ENCODE measurements at regions not wholly inside any gene's neighbourhood (a gene's known extent, or its start where the extent isn't known, plus 50 kb on each side); places are given as distances from the start of the nearest gene placed in this dataset.
A peak's percentile ranks its signal among the peaks of the same experiment; 100 is the strongest.
"Not testable (repeated sequence)": the region's sequence is repeated elsewhere in the genome, so short reads cannot be mapped to it uniquely, and the experiment has no call there.

DNA sequence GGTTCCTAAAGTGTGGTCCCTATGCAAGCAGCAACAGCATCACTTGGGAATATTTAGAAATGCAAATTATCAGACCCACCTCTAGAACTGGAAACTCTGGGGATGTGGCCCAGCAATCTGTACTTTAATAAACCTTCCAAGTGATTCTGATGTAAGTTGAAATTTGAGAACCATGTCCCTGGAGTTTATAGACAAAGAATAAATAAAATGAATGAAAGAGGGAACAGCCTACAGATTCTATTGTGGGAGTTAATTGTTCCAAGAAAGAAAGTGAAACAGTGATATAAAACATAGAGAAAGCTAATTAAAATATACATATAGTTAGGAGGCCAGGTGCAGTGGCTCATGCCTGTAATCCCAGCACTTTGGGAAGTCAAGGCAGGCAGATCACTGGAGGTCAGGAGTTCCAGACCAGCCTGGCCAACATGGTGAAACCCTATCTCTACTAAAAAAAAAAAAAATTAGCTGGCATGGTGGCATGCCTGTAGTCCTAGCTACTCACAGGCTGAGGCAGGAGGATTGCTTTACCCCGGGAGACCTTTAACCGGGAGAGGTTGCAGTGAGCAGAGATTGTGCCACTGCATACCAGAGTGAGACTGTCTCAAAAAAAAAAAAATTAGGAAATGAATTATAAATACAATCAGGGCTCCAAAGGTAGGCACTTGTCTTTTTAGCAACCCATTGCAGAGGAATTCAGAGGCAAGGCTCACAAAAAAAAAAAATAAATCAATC lies 507.5 kb downstream of the NAV3 start:
- DNase-seq, result peak; percentile 15

DNA sequence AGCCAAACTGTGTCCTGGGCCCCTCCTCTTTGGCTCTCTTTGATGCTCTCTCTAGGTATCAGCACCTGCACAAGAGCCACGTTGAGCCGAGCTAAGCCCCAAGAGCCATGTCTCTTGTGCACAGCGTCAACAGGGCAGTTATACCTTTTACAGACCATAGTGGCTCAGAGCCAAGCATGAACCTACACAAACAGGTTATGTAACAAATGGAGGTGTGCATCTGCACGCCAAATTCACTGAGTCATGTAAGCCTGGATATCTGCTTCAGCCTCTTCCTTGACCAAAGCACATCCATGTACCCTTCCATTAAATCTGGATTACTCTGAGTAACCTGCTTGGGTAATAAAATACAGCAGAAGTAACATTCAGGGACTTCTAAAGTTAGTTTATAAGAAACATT lies 509.7 kb downstream of the NAV3 start:
- no peak for DNase-seq

DNA sequence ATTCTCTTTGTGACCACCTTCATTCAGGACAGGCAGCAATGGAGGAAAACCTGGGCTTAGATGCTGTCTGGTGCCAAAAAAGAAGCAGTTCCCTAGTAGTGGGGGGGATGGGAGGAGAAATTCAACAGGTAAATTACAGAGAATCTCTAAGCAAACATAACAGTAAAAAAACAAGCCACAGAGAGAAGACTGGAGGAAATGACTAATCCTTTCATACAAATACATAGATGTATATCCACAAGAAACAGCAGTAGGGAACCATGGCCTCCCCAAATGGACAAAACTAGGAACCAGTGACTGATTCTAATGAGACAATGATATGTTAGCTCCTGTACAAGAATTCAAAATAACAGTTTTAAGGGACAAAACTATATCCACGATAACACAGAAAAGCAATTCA lies 513.0 kb downstream of the NAV3 start:
- DNase-seq, result no peak

DNA sequence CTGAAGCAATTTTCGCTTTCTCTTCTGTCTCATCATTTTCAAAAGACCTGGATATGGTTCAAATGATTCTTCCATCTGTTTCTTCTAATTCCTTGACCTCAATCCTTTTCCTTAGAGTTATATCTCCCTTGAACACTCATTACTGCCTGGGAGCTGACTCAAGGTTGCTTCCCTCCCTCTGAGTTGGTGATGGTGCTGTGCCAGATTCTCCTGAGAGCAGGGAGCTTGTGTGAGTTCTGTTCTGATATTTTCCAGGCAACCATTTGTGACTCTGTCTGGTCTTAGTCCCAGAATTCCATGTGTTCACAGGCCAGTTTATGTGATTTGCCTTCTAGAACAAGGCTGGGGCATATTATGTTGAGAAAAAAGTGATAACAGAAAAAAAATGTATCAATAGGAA lies 505.1 kb upstream of the SYT1 start:
- DNase-seq, result no peak

DNA sequence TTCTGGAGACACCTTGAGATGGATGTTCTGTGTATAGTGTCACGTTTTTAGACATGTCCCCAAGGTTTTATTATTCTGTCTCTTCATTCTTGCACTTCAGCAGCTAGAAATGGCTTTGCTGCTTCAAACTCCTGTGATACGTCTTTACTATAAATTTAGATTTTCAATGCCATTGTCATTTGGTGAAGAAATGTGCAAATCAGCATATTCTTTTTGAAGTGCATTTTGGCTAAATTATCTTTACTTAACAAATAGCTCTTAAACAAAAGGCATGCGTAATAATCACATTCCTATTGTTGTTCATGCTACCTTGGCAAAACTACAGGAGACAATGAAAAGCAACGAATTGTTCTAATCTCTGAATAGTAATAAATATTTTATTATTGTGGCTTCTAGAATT lies 502.9 kb upstream of the SYT1 start:
- DNase-seq, result no peak

DNA sequence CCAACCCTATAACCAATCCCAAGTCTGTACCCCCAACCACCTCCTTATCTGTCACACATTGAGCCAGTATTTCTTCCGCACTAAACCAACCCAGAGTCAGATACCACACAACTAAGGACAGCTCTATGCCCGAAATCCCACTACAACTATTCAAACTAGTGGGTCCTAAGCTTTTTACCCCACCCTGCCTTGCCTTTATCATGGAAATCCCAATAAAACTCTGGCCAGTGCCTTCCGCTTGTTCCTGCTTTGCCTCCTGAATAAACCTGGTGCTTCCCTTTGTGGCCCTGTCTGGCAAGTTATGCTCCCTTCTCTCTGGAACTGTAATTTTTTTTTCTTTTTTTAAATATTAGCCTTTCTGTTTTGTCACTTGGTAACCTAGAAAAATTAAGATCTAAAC lies 493.3 kb upstream of the SYT1 start:
- no peak for DNase-seq

DNA sequence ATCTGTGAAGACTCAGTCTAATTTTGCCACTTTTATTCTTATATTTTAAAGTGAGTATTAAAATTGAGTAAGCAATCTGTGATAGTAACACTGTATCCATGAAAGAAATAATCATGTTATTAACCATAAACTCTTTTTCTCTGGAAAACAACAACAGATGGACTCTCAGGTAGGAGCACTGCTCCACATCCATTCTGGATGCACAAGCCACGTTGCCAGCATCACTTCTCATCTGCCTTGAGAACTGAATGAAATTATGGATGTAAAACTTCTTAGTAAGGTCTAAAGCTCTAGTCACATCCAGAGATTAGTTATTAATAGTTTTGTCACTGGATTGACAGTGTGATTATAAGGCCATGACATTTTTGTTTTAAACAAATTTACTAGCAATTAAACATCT lies 489.1 kb upstream of the SYT1 start:
- DNase-seq, result no peak

DNA sequence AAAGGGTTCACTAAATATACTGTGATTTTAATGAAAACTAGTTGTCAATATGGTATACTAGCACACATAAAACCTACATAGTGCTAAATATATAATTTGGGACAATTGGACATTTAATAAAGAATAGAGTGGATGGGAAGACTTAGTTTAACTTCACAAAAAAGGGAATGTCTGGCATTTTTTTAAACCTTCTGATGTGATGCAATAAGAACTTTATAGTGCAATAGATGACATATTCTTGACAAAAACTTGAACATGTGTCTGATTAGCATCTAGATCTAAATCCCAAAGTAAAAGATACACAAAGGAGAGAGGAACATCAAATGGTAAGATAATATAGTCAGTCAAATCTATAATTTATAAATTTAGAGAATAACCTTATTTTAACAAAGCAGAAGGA lies 488.3 kb upstream of the SYT1 start:
- no peak for DNase-seq

DNA sequence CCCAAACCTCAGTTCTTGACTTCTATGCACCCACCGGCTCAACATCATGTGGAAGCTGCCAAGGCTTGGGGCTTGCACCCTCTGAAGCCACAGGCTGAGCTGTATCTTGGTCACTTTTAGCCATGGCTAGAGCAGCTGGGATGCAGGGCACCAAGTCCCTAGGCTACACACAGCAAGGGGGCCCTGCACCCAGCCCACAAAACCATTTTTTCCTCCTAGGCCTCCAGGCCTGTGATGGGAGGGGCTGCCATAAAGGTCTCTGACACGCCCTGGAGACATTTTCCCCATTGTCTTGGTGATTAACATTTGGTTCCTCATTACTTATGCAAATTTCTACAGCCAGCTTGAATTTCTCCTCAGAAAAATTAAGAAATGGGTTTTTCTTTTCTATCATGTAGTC lies 485.5 kb upstream of the SYT1 start:
- not testable (repeated sequence) for DNase-seq

DNA sequence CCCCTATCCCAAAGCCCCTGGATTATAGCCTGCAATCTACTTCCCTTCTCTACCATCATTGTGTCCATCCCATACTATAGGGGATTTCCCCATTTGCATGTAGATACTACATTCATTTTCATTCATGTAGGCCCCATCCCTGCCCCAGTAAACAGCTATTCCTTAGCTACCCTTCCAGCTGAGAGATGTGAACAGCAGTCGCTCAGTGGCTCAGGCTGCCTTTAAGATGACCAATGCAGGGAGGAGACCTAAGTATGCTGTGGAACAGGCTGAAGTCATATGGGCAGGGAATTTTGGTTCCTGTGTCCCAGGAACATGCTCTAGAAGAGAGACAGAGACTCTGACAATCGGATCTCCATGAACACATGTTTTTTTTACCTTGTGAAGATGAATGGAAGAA lies 481.2 kb upstream of the SYT1 start:
- no peak for DNase-seq

DNA sequence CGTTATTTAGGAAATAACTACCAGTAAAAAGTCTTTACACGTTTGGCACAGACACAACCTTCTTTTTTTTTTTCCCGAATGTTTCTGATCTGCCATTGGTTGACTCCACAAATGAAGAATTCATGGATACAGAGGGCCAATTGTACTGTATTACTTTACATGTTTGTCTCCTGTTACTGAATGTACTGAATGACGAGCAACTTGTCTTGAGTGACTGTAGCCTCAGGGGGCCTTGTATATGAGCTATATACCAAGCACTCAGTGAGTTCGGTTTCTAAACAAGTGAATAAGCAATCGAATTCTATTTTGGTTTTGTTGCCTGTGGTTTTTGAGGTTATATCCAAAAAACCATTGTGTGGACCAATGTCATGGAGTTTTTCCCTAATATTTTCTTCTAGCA lies 480.0 kb upstream of the SYT1 start:
- no peak for DNase-seq

DNA sequence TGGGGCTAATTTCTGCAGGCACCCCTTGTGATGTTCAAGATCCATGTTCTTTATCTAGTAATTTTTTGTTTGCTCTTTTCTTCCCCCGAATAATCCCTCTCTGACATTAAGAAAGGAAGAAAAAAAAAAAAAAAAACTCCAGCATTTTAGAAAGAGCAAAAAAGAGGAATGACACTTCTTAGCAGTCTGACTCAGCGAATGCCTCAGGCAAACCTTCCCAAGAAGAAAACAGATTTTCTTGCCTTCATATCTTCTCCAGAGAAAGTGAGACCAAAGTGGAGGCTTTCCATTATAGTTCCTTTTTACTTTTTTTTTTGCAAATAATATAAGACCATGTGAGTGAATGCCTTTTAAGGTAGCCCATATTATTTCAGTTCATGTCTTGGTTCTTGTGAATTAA lies 479.0 kb upstream of the SYT1 start:
- DNase-seq, result no peak

DNA sequence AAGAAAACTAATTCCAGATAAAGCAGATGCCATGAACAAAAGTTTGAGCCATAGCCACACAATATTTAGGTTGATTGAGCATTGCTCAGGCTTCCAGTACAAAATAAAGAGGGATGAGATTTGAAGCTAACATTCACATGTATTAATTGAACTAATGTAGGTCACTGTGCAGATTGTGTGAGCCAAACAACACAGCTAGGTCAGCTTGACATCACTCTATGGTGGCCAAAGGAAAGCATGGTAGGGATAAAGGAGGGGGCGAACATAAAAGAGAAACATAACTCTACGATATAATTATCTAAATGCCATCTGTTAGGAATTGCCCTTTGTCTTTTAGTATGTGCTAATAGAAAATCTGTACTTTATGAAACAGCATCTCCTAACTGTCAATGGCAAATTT lies 477.7 kb upstream of the SYT1 start:
- DNase-seq, result no peak

DNA sequence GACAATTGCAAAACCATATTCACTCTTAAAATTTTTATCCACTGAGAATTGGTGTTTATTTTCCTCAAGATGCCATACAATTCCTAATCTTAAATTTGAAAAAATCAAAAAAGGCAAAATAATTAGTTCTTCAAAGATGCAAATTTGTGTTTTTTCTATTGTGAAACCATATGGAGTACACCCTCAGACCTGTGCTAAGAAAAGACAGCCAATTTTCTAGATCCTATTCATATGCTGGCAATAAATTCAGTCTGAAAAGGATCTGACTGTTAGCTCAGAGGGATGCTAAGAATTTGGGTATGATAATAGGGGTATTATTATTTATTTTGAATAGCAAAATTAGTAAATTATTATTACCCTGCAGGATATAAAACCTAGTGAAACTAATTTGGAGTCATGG lies 476.9 kb upstream of the SYT1 start:
- no peak for DNase-seq

DNA sequence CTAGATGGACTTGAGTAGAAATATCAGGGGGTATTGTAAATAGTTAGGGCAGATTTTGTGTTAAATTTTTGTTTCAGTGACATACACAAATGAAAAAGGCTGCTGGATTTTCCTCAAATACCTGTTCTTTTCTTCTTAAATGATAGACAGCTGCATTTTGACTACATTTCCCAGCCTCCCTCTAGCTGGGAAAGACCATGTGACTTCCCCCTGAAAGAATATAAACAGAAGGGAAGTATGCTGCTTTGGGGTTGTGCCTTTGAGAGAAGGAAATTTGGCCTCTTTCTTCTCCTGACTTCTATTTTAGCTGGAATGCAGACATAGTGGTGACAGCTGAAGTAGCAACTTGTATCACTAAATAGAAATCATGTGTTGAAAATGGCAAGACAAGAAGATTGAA lies 476.1 kb upstream of the SYT1 start:
- DNase-seq, result no peak

DNA sequence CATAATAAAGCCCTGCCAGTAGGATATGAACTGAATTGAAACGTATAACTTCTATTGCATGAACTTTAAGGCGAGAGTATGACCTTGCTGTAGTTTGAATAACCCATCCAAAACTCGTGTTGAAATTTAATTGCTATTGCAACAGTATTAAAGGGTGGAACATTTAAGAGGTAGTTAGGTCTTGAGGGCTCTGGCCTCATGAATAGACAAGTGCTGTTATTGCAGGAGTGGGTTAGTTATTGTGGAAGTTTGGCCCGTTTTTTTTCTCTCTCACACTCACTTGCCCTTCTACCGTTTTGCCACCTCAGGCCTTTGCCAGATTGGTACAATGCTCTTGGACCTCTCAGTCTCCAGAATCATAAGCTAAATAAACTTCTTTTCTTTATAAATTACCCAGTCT lies 473.7 kb upstream of the SYT1 start:
- DNase-seq, result no peak

DNA sequence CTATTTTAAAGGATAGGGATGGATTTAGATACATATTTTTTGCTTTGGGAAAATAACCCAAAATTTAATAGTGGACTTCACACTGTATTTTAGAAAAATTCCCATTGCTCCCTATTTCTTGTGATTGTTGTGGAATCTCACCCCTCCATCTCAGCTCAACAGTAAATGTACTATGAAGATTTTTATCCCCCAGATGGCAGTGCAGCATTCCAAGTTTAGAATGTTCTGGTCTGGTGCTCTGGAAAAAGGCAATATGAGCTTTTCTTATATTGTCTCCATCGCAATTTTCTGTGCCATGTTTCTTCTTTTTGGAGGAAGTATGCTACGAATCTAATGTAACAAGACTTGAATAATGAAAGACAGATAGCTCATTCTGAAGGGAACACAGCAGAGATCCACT lies 471.7 kb upstream of the SYT1 start:
- peak; percentile 32 for DNase-seq

DNA sequence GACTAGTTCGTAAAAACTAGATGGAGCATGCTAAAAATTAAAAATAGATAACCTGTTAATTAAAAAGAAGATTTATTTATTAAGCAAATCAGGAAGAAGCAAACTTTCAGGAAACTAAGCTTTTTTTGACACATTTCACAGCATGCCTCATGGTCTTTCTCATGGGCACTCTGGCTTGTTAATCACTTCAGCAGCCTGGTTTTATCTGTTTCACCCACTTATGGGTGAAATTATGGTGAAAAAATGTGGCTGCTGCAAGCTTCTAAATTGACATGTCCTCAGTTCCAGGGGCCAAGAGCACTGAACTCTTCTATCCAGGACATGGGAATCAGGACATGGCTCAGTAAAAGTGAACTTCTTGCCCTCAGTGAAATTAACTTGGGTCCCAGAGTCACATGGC lies 468.6 kb upstream of the SYT1 start:
- DNase-seq, result no peak

DNA sequence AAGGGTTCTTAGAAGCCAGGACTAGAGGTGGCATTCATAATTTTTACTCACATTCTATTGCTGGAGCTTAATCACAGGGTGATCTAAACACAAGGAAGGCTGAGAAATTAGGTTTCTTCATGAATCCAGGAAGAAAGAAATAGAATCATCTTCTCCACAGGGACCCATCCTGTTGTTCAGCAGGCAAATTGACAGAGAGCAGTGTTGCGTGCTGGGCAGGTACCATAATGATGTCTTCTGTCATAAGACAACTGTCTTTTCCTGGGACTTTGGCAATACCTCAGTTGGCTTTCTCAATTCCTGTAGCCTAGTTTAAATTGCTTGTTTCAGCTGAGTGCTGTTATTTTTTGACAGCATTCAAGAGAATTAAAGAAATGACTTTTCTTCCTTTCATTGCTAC lies 468.0 kb upstream of the SYT1 start:
- no peak for DNase-seq

DNA sequence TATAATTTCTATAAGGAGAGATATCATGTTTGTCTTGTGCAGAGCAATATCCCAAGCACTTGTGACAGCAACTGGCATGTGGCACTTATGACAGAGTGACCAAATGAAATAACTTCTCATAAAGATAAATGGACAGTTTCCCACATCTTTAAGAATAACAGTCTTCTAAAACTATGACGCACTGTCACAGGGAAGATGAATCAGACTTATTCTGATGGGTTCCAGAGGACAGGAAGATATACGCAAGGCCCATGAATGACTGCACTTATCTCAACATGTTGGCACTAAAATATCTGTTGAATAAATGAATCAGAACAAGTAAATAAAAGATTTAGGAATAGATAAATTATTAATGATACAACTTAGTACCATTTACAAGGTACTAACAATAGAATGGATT lies 465.8 kb upstream of the SYT1 start:
- no peak for DNase-seq

DNA sequence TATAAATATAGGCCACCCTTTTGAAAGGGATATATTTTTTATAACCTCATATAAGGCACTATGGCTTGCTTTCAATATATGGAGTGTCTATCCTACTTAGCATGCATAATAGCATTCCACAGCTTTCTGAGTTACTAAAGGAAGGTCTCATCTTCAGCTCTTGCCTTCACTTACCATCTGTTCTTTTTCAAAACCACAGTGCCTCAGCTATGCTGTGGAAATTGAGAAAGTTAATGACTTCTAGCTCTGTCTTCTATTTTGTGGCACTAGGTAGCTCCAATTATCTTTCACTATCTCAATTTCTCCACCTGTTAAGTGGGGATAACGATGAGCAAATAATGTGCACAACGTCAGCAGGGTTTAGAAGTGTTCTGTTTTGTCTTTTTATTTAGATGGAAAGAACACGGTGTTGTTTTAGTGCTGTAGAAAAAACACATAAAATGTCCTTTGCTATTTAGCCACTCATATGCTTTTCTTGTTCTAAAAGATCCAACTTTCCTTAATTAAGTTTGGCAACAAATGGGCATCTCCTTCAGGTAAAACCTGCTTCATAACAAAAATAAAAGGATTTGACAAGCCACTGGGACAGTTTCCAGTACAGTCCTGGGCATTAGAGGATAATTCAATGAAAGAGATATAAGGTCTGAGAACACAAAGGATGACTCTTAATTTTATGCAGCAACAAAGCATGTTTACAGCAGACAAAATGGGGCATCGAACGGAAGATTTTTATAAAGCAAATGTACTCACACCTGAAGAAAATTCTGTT lies 462.0 kb upstream of the SYT1 start:
- no peak for DNase-seq

DNA sequence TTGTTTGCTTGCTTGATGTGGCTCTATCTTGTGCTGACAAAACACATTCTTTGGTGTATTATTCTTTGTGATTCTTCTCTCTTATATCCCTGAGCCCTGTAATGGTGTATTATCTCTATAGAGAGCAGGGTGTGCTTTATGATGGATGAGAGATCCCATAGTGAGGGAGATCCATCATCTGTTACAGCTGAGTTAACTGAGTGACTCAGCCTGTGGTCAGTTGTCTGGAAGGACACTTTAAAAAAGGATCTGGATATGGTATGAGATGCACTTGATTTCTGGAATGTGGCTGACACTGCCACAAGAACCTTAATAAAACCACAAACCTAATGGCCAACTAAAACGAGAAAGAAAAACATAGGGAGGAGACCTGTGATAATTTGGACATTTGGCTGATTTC lies 461.4 kb upstream of the SYT1 start:
- no peak for DNase-seq

DNA sequence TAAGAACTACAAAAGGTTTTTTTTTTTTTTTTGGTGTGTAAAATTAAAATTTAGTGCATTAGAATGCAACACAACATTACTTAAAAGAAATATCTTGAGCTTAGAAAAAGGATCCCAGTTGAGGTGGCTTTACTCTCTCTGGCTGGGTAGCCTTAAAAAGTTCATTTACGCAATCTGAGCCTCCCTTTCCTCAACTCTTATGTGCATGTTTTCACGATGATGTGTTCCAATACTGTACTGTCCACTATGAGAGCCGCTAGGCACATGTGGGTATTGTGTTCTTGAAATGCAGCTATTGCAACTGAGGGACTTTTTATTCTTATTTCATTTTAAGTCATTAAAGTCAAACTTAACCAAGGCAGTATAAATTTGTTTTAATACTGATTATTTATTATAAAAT lies 460.9 kb upstream of the SYT1 start:
- DNase-seq, result no peak

DNA sequence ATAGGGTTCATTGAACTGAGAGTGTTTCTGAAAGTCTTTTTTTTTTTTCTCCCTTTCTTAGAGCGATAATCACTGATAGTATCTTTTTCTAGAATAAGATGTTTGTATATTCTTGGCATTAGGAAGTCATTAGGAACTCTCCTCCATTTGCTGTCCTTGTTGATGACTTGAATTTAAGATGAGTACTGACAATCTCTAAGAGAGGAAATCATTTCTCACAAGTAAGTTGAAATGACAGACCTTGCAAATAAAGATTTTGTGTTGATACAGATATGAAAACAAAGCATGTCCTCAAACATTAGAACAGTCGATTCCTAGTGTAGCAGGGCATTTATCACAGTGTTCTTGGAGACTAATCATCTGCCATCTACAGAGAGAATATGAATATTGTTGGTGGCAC lies 458.4 kb upstream of the SYT1 start:
- no peak for DNase-seq

DNA sequence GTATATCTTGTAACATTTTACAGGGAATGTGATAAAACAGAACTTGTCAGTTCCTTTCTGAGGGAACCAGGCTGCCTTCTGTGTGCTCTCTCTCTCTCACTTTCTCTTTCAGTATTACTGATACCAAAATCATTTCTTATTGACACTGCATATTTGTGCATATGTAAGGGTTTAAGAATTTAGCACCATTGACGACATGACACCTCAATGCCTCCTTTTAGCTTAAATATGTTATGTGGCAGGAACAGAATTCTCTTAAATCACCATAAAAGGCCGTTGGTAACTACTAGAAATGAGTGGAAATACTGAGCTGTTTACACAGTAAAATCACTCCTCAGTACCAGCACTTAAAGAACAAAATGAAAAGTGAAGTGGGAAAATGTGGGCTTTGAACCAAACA lies 457.7 kb upstream of the SYT1 start:
- DNase-seq, result peak; percentile 35
